OCI-LY1 (cell line): ENCODE measurements at regions not wholly inside any gene's neighbourhood (a gene's known extent, or its start where the extent isn't known, plus 50 kb on each side); places are given as distances from the start of the nearest gene placed in this dataset.

ENCODE experiments used
- H2AFZ ChIP-seq: fragments of 200-600 bp; sonication (generic), shearing (Covaris generic); 2 replicates; pipeline ENCODE4 v1.6.0; 2014; ENCODE audit warnings: antibody characterized with exemption, mild to moderate bottlenecking, low read length
- H3F3A ChIP-seq: fragments of 200-600 bp; sonication (generic), shearing (Covaris generic); 2 replicates; pipeline ENCODE4 v1.6.0; 2014; ENCODE audit warnings: mild to moderate bottlenecking, antibody characterized with exemption, low read length, moderate library complexity; ENCODE audit not compliant: insufficient read depth
- H3K27ac ChIP-seq: fragments of 200-600 bp; sonication (generic); 2 replicates; pipeline ENCODE4 v1.5.1; 2014; ENCODE audit warnings: low read length, mixed run types, mild to moderate bottlenecking, low read depth; ENCODE audit not compliant: poor library complexity, severe bottlenecking
- H3K27me3 ChIP-seq: fragments of 200-600 bp; sonication (generic); 2 replicates; pipeline ENCODE4 v1.6.0; 2014; ENCODE audit warnings: antibody characterized with exemption, mild to moderate bottlenecking, low read length, moderate library complexity; ENCODE audit not compliant: insufficient read depth
- H3K36me3 ChIP-seq: fragments of 200-600 bp; sonication (generic); 2 replicates; pipeline ENCODE4 v1.6.1; 2014; ENCODE audit warnings: mild to moderate bottlenecking, antibody characterized with exemption, low read length, moderate library complexity, mixed read lengths; ENCODE audit not compliant: insufficient read depth
- H3K4me1 ChIP-seq: fragments of 200-600 bp; sonication (generic); 2 replicates; pipeline ENCODE4 v1.5.1; 2014; ENCODE audit warnings: mild to moderate bottlenecking, low read length, moderate library complexity; ENCODE audit not compliant: insufficient read depth, severe bottlenecking
- H3K4me2 ChIP-seq: fragments of 200-600 bp; sonication (generic), shearing (Covaris generic); 2 replicates; pipeline ENCODE4 v1.6.1; 2014; ENCODE audit warnings: low read length
- H3K4me3 ChIP-seq: fragments of 200-600 bp; sonication (generic); 2 replicates; pipeline ENCODE4 v1.5.1; 2014; ENCODE audit warnings: low read length, low read depth, mild to moderate bottlenecking, mixed read lengths; ENCODE audit not compliant: poor library complexity, severe bottlenecking
- H3K79me2 ChIP-seq: fragments of 200-600 bp; shearing (Covaris generic); 2 replicates; pipeline ENCODE4 v1.6.1; 2016; ENCODE audit warnings: mixed run types, low read length, mixed read lengths; ENCODE audit not compliant: insufficient read depth
- H3K9ac ChIP-seq: fragments of 200-600 bp; sonication (generic), shearing (Covaris generic); 2 replicates; pipeline ENCODE4 v1.6.1; 2014; ENCODE audit warnings: mild to moderate bottlenecking, low read length, mixed read lengths
- H3K9me2 ChIP-seq: fragments of 200-600 bp; sonication (generic), shearing (Covaris generic); 2 replicates; pipeline ENCODE4 v1.6.1; 2014; ENCODE audit warnings: low read depth, mild to moderate bottlenecking, low read length, mixed read lengths
- H3K9me3 ChIP-seq: fragments of 200-600 bp; shearing (Covaris generic); 2 replicates; pipeline ENCODE4 v1.6.1; 2014; ENCODE audit warnings: low read length, mixed read lengths
- H4K20me1 ChIP-seq: fragments of 200-600 bp; sonication (generic), shearing (Covaris generic); 2 replicates; pipeline ENCODE4 v1.6.0; 2016; ENCODE audit warnings: mild to moderate bottlenecking, low read length; ENCODE audit not compliant: insufficient read depth
- EZH2 ChIP-seq: fragments of 200-600 bp; sonication (generic), shearing (Covaris generic); IDR thresholded peaks from 2 replicates; pipeline ENCODE4 v1.8.0; 2017; ENCODE audit warnings: borderline replicate concordance, mixed run types, mild to moderate bottlenecking, antibody characterized with exemption, low read length, moderate library complexity, mixed read lengths
- TF ChIP-seq, protein P1 (sequence below): fragments of 200-600 bp; sonication (generic), shearing (Covaris generic); IDR thresholded peaks from 2 replicates; pipeline ENCODE4 v1.5.1; 2017; ENCODE audit warnings: mild to moderate bottlenecking, antibody characterized with exemption, low read length, moderate library complexity, mixed read lengths

DNA sequence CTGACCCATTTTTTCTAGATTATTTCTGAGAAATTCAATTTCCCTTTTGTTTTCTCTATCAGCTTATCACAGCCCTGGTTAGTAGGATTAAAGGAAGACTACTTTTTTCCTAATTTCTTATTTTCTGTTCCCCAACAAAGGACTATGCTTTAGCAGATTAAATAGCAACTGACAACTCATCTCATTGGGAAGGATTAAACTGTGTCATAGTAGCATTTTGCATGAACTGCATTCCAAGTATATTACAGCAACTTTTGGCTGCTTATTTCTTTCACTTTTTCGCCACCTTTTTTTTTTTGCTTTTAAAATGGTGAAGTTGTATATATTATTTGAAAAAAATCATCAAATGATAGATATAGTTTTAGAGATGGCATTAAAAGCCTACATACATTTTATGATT is 570.3 kb downstream of the FBXO15 start:
- Histone ChIP-seq H3K79me2 (no peaks in the 10 kb centered on the region), H3K27me3 (no peaks in the 10 kb centered on the region), H2AFZ (no peak overlapping the region), H4K20me1 (no peaks in the 10 kb centered on the region), H3K9ac (no peak overlapping the region), H3K9me2 (no peaks in the 10 kb centered on the region), H3K9me3 (no peaks in the 10 kb centered on the region), H3F3A (no peaks in the 10 kb centered on the region), H3K36me3 (no peaks in the 10 kb centered on the region), H3K27ac (no peak overlapping the region), H3K4me3 (no peak overlapping the region), H3K4me1 (no peaks in the 10 kb centered on the region), H3K4me2 (no peak overlapping the region)
- TF ChIP-seq, protein P1, sequence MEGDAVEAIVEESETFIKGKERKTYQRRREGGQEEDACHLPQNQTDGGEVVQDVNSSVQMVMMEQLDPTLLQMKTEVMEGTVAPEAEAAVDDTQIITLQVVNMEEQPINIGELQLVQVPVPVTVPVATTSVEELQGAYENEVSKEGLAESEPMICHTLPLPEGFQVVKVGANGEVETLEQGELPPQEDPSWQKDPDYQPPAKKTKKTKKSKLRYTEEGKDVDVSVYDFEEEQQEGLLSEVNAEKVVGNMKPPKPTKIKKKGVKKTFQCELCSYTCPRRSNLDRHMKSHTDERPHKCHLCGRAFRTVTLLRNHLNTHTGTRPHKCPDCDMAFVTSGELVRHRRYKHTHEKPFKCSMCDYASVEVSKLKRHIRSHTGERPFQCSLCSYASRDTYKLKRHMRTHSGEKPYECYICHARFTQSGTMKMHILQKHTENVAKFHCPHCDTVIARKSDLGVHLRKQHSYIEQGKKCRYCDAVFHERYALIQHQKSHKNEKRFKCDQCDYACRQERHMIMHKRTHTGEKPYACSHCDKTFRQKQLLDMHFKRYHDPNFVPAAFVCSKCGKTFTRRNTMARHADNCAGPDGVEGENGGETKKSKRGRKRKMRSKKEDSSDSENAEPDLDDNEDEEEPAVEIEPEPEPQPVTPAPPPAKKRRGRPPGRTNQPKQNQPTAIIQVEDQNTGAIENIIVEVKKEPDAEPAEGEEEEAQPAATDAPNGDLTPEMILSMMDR, result no peak
- TF ChIP-seq EZH2, result no peak

DNA sequence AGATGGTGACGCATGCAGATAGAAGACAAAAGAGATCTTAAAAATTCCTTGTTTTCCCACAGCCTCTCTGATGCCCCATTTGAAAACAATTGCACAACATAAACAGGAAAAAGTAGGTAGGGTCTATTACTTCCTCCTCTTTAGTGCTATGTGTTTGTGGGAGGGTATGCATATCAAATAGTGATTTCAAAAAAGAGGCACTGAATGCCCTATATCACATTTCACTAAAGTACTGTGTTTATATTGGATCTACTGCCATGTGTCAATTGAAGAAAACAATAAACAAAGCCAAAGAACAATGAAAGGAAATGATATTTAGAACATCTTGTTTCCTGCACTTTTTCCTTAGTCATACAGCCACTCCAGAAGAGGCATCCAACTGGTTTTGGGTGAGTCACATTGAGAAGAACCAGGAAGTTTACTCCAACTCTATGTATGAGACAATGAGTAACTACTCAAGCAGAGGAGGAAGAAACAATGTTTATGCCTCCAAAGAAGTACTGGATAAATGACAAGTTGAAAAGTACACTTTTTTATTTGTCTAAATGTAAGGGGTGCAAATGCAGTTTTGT is 583.6 kb downstream of the FBXO15 start:
- Histone ChIP-seq H3K9me2 (no peaks in the 10 kb centered on the region), H3K9ac (no peak overlapping the region), H3K79me2 (no peaks in the 10 kb centered on the region), H3K36me3 (no peaks in the 10 kb centered on the region), H3K27ac (no peak overlapping the region), H3K9me3 (no peaks in the 10 kb centered on the region), H2AFZ (no peak overlapping the region), H4K20me1 (no peaks in the 10 kb centered on the region), H3K4me3 (no peak overlapping the region), H3F3A (no peaks in the 10 kb centered on the region), H3K4me1 (no peaks in the 10 kb centered on the region), H3K4me2 (no peak overlapping the region), H3K27me3 (no peaks in the 10 kb centered on the region)
- TF ChIP-seq, protein P1, result no peak
- TF ChIP-seq EZH2, result no peak

DNA sequence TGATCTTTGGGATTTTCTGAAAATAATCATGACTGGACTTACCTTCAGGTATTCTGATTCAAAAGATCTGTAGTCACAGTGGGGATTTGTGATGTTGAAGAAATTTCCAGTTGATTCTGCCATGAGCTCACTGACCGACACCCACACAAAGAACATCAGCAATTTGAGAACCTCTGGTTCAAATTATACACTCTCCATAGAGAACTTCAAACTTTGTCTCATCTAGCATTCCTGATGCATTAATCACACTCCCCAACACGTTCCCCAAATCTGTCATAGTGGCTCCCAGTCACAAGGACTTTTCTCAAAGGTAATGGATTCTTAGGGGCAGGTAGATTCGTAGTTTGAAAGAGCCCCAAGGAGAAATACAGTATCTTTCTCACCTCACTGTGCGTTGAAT is 584.3 kb downstream of the FBXO15 start:
- no peaks in the 10 kb centered on the region for H3K9me2 ChIP-seq
- no peak overlapping the region for H3K4me2 ChIP-seq
- no peaks in the 10 kb centered on the region for H3K4me1 ChIP-seq
- no peaks in the 10 kb centered on the region for H3F3A ChIP-seq
- no peak for TF ChIP-seq EZH2
- TF ChIP-seq, protein P1, result no peak
- H3K9ac ChIP-seq, result no peak overlapping the region
- H3K4me3 ChIP-seq, result no peak overlapping the region
- no peak overlapping the region for H3K27ac ChIP-seq
- no peaks in the 10 kb centered on the region for H3K27me3 ChIP-seq
- H4K20me1 ChIP-seq, result no peaks in the 10 kb centered on the region
- no peaks in the 10 kb centered on the region for H3K79me2 ChIP-seq
- H3K36me3 ChIP-seq, result no peaks in the 10 kb centered on the region
- no peaks in the 10 kb centered on the region for H3K9me3 ChIP-seq
- H2AFZ ChIP-seq, result no peak overlapping the region
